HepG2 (cell line): ENCODE measurements at regions not wholly inside any gene's neighbourhood (a gene's known extent, or its start where the extent isn't known, plus 50 kb on each side); places are given as distances from the start of the nearest gene placed in this dataset.

Source experiments
- ATAC-seq: fragments of 200-7000 bp; cut with Tn5 transposase; 3 replicates; pipeline ENCODE4 v1.9.1; 2020; ENCODE audit warnings: mild to moderate bottlenecking, moderate library complexity
- BruUV-seq: library from RNA; stranded (reverse); fragments of 400-500 nt; replicated peaks from 2 replicates; lab custom pipeline; 2021; lab: Mats Ljungman, UMichigan
- CTCF ChIA-PET: fragments of 300-600 bp; formaldehyde crosslinking; extraction: SDS; loops from one replicate; lab custom pipeline; 2021; ENCODE audit warnings: low total read pairs, inconsistent platforms, low intra/inter-chr PET ratio; lab: Yijun Ruan, JAX
- POLR2A ChIA-PET: fragments of 350-600 bp; sonication (Branson Sonifier 250); formaldehyde crosslinking; loops from one replicate; lab custom pipeline; 2020; ENCODE audit warnings: antibody characterized with exemption, inconsistent platforms; lab: Yijun Ruan, JAX
- DNase-seq: peaks from one replicate; pipeline ENCODE4 v3.0.0-alpha.2; 2015; ENCODE audit warnings: low spot score
- FAIRE-seq: peaks from 3 replicates; lab custom pipeline; 2011; peaks lifted over from hg19 to GRCh38; lab: Jason Lieb, UNC
- H2AFZ ChIP-seq: one replicate; pipeline ENCODE4 v1.6.1; 2011; ENCODE audit warnings: low read length, inconsistent platforms
- H3K27ac ChIP-seq: fragments of 300-600 bp; 3 replicates; pipeline ENCODE4 v1.8.0; 2011; ENCODE audit warnings: mixed run types, mild to moderate bottlenecking, mixed read lengths, low read length, inconsistent platforms; ENCODE audit not compliant: insufficient read depth; ENCODE audit errors: extremely low read length
- H3K27me3 ChIP-seq, 2 experiments: fragments of 200-600 bp in 1 of 2; 2 replicates in 1 of 2; 3 replicates in 1 of 2; pipeline versions ENCODE4 v1.6.0 to v1.8.0; 2011; ENCODE audit warnings: low read length in 2 of 2, mild to moderate bottlenecking in 2 of 2, moderate library complexity in 2 of 2, inconsistent platforms in 1 of 2; ENCODE audit not compliant: insufficient read depth in 2 of 2, control insufficient read depth in 1 of 2
- H3K36me3 ChIP-seq, 2 experiments: fragments of 200-600 bp in 1 of 2; replicated peaks in 1 of 2; 2 replicates in 1 of 2; 3 replicates in 1 of 2; pipeline versions ENCODE4 v1.5.1 to v1.8.0; 2011; ENCODE audit warnings: low read length in 2 of 2, inconsistent platforms in 1 of 2; ENCODE audit not compliant: insufficient read depth in 2 of 2, control insufficient read depth in 1 of 2
- H3K4me1 ChIP-seq: 2 replicates; pipeline ENCODE4 v1.5.1; 2012; ENCODE audit warnings: low read length, inconsistent platforms; ENCODE audit not compliant: insufficient read depth
- H3K4me2 ChIP-seq: 2 replicates; pipeline ENCODE4 v1.6.0; 2011; ENCODE audit warnings: low read depth, low read length, inconsistent platforms
- H3K4me3 ChIP-seq, 3 experiments: fragments of 200-600 bp in 1 of 3; sonication (generic), shearing (Covaris generic) in 1 of 3; replicated peaks in 1 of 3; 2 replicates each; pipeline ENCODE4 v1.5.1; 2011 to 2016; ENCODE audit warnings: low read length in 3 of 3, inconsistent platforms in 2 of 3, low read depth in 2 of 3, mild to moderate bottlenecking in 2 of 3, control low read depth in 1 of 3, mixed read lengths in 1 of 3; ENCODE audit not compliant: insufficient read depth in 1 of 3
- H3K79me2 ChIP-seq: one replicate; pipeline ENCODE4 v1.6.1; 2011; ENCODE audit warnings: low read length, inconsistent platforms; ENCODE audit not compliant: insufficient read depth
- H3K9ac ChIP-seq: 2 replicates; pipeline ENCODE4 v1.6.0; 2011; ENCODE audit warnings: mild to moderate bottlenecking, low read depth, low read length, inconsistent platforms; ENCODE audit not compliant: insufficient read depth
- H3K9me3 ChIP-seq: 2 replicates; pipeline ENCODE4 v1.5.1; 2012; ENCODE audit warnings: mild to moderate bottlenecking, low read length
- H4K20me1 ChIP-seq: 2 replicates; pipeline ENCODE4 v1.6.0; 2011; ENCODE audit warnings: inconsistent platforms, mild to moderate bottlenecking, low read length, moderate library complexity; ENCODE audit not compliant: insufficient read depth
- GFI1 ChIP-seq: sonication (generic); formaldehyde crosslinking; IDR thresholded peaks from 2 replicates; pipeline ENCODE4 v1.5.0; 2020; ENCODE audit warnings: missing genetic modification reagents, mild to moderate bottlenecking, borderline replicate concordance
- HOXA7 ChIP-seq: sonication (generic); formaldehyde crosslinking; IDR thresholded peaks from 2 replicates; pipeline ENCODE4 v1.8.1; 2022; ENCODE audit warnings: mild to moderate bottlenecking, missing genetic modification reagents, moderate library complexity
- NAIF1 ChIP-seq: sonication (generic); formaldehyde crosslinking; IDR thresholded peaks from 2 replicates; pipeline ENCODE4 v1.5.0; 2020; ENCODE audit warnings: mild to moderate bottlenecking, missing genetic modification reagents, borderline replicate concordance
- PCBP2 ChIP-seq: fragments of 200-400 bp; formaldehyde crosslinking; optimal IDR thresholded peaks from 2 replicates; pipeline ENCODE3; 2018; ENCODE audit warnings: low read length, low read depth; ENCODE audit not compliant: poor library complexity, severe bottlenecking
- PHF20 ChIP-seq: sonication (generic); formaldehyde crosslinking; IDR thresholded peaks from 2 replicates; pipeline ENCODE4 v1.5.0; 2020; ENCODE audit warnings: mild to moderate bottlenecking, missing genetic modification reagents
- PHF8 ChIP-seq: sonication (generic); formaldehyde crosslinking; IDR thresholded peaks from 2 replicates; pipeline ENCODE4 v1.5.0; 2020; ENCODE audit warnings: missing genetic modification reagents
- RCOR2 ChIP-seq: IDR thresholded peaks from 2 replicates; pipeline ENCODE4 v1.6.1; 2016; ENCODE audit warnings: missing biosample characterization, missing genetic modification reagents
- SATB2 ChIP-seq: sonication (generic); formaldehyde crosslinking; IDR thresholded peaks from 2 replicates; pipeline ENCODE4 v1.5.0; 2020; ENCODE audit warnings: missing genetic modification reagents
- YEATS4 ChIP-seq: sonication (generic); formaldehyde crosslinking; IDR thresholded peaks from 2 replicates; pipeline ENCODE4 v1.4.0; 2020; ENCODE audit warnings: missing genetic modification reagents, borderline replicate concordance
- ZNF20 ChIP-seq: sonication (generic); formaldehyde crosslinking; IDR thresholded peaks from 2 replicates; pipeline ENCODE4 v1.4.0; 2020; ENCODE audit warnings: mild to moderate bottlenecking, moderate library complexity, missing genetic modification reagents
- ZNF607 ChIP-seq: sonication (generic); formaldehyde crosslinking; IDR thresholded peaks from 2 replicates; pipeline ENCODE4 v1.5.1; 2020; ENCODE audit warnings: missing genetic modification reagents, mild to moderate bottlenecking, borderline replicate concordance
- ZNF670 ChIP-seq: sonication (generic); formaldehyde crosslinking; IDR thresholded peaks from 2 replicates; pipeline ENCODE4 v1.8.0; 2022; ENCODE audit warnings: mild to moderate bottlenecking, missing genetic modification reagents, borderline replicate concordance
- WGBS: methylation state at CpG from one replicate; pipeline ENCODE4 v1.1.6; 2017; ENCODE audit warnings: low lambda C conversion rate; 5-methylcytosine and 5-hydroxymethylcytosine counted together
- in situ Hi-C: cut with HindIII; loops from 2 replicates; pipeline ENCODE4 v1.10.0; 2017; ENCODE audit warnings: low pct_unique_long_range_greater_than_20kb; ENCODE audit not compliant: extremely low pct_ligation_motif_present
- intact Hi-C: fragments of 100-400 bp; cut with micrococcal nuclease; formaldehyde crosslinking; loops from one replicate; pipeline ENCODE4 v1.10.0; 2022; ENCODE audit not compliant: unreplicated experiment
- TF ChIP-seq, protein P1 (sequence below): sonication (generic); formaldehyde crosslinking; IDR thresholded peaks from 2 replicates; pipeline ENCODE4 v1.5.0; 2020; ENCODE audit warnings: mild to moderate bottlenecking, missing genetic modification reagents
- TF ChIP-seq, protein P2 (sequence below): sonication (generic); formaldehyde crosslinking; IDR thresholded peaks from 2 replicates; pipeline ENCODE4 v1.8.1; 2023; ENCODE audit warnings: mild to moderate bottlenecking, missing genetic modification reagents
- TF ChIP-seq, protein P3 (sequence below), 2 experiments: sonication (generic) in 1 of 2; formaldehyde crosslinking in 1 of 2; IDR thresholded peaks; 2 replicates each; pipeline versions ENCODE4 v1.6.1 to v1.9.0; 2014 to 2022; ENCODE audit warnings: antibody characterized with exemption in 1 of 2, borderline replicate concordance in 1 of 2, inconsistent platforms in 1 of 2, low read depth in 1 of 2, missing genetic modification reagents in 1 of 2

- Histone ChIP-seq H3K79me2 (no peaks in the 10 kb centered on the region), H3K4me2 (no peak overlapping the region), H3K4me3 (no peak overlapping the region), H3K27me3 (no peaks in the 10 kb centered on the region), H3K36me3 (no peaks in the 10 kb centered on the region), H3K9ac (no peak overlapping the region), H3K27ac (no peak overlapping the region), H3K9me3 (peaks cover 7% of the 10 kb centered on the region; the same call in 1 of the 2 replicates), H2AFZ (no peak overlapping the region), H3K4me1 (peaks cover 8% of the 10 kb centered on the region), H4K20me1 (no peaks in the 10 kb centered on the region)
- no TSS peak for BruUV-seq
- 1% methylated on average over 7 of the region's 7 CpGs for WGBS
- ATAC-seq: no peak
- ChIA-PET POLR2A (no interaction called here), CTCF (no interaction called here)
- in situ Hi-C loops: no loop called here
- intact Hi-C loops: no loop called here
- no peak for DNase-seq
- TF ChIP-seq GFI1 (CRISPR knock-in tag) (no peak), PHF20 (CRISPR knock-in tag) (no peak), PCBP2 (no peak), ZNF607 (CRISPR knock-in tag) (no peak), HOXA7 (CRISPR knock-in tag) (no peak), NAIF1 (CRISPR knock-in tag) (no peak), RCOR2 (no peak), ZNF670 (no peak), ZNF20 (CRISPR knock-in tag) (no peak), SATB2 (CRISPR knock-in tag) (no peak), YEATS4 (CRISPR knock-in tag) (no peak), PHF8 (CRISPR knock-in tag) (no peak)
- TF ChIP-seq, protein P1, sequence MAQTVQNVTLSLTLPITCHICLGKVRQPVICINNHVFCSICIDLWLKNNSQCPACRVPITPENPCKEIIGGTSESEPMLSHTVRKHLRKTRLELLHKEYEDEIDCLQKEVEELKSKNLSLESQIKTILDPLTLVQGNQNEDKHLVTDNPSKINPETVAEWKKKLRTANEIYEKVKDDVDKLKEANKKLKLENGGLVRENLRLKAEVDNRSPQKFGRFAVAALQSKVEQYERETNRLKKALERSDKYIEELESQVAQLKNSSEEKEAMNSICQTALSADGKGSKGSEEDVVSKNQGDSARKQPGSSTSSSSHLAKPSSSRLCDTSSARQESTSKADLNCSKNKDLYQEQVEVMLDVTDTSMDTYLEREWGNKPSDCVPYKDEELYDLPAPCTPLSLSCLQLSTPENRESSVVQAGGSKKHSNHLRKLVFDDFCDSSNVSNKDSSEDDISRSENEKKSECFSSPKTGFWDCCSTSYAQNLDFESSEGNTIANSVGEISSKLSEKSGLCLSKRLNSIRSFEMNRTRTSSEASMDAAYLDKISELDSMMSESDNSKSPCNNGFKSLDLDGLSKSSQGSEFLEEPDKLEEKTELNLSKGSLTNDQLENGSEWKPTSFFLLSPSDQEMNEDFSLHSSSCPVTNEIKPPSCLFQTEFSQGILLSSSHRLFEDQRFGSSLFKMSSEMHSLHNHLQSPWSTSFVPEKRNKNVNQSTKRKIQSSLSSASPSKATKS (CRISPR knock-in tag): no peak
- TF ChIP-seq, protein P2, sequence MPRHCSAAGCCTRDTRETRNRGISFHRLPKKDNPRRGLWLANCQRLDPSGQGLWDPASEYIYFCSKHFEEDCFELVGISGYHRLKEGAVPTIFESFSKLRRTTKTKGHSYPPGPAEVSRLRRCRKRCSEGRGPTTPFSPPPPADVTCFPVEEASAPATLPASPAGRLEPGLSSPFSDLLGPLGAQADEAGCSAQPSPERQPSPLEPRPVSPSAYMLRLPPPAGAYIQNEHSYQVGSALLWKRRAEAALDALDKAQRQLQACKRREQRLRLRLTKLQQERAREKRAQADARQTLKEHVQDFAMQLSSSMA (CRISPR knock-in tag): no peak
- TF ChIP-seq, protein P3, sequence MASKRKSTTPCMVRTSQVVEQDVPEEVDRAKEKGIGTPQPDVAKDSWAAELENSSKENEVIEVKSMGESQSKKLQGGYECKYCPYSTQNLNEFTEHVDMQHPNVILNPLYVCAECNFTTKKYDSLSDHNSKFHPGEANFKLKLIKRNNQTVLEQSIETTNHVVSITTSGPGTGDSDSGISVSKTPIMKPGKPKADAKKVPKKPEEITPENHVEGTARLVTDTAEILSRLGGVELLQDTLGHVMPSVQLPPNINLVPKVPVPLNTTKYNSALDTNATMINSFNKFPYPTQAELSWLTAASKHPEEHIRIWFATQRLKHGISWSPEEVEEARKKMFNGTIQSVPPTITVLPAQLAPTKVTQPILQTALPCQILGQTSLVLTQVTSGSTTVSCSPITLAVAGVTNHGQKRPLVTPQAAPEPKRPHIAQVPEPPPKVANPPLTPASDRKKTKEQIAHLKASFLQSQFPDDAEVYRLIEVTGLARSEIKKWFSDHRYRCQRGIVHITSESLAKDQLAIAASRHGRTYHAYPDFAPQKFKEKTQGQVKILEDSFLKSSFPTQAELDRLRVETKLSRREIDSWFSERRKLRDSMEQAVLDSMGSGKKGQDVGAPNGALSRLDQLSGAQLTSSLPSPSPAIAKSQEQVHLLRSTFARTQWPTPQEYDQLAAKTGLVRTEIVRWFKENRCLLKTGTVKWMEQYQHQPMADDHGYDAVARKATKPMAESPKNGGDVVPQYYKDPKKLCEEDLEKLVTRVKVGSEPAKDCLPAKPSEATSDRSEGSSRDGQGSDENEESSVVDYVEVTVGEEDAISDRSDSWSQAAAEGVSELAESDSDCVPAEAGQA (IDR thresholded peaks at IDR 0.05; ENCODE audit: low read depth): no peak
- TF ChIP-seq, protein P3 (CRISPR knock-in tag; IDR thresholded peaks at IDR 0.05; ENCODE audit: borderline replicate concordance): no peak
- no peak for FAIRE-seq
These were observed 323.5 kb upstream of the SLC24A2 start for GRCh38 chr9:20112205-20112783.
